DOHH2 (cell line): ENCODE measurements at regions not wholly inside any gene's neighbourhood (a gene's known extent, or its start where the extent isn't known, plus 50 kb on each side); places are given as distances from the start of the nearest gene placed in this dataset.

Source experiments
- H3F3A ChIP-seq: fragments of 200-600 bp; sonication (generic), shearing (Covaris generic); 2 replicates; pipeline ENCODE4 v1.6.0; 2016; ENCODE audit warnings: antibody characterized with exemption, mild to moderate bottlenecking; ENCODE audit not compliant: control insufficient read depth, insufficient read depth
- H3K27ac ChIP-seq: fragments of 200-600 bp; sonication (generic); 2 replicates; pipeline ENCODE4 v1.5.1; 2014; ENCODE audit warnings: low read depth, mild to moderate bottlenecking, low read length, moderate library complexity
- H3K27me3 ChIP-seq: fragments of 200-600 bp; sonication (generic); 2 replicates; pipeline ENCODE4 v1.6.1; 2014; ENCODE audit warnings: mild to moderate bottlenecking, low read length, mixed read lengths; ENCODE audit not compliant: control insufficient read depth
- H3K36me3 ChIP-seq: fragments of 200-600 bp; sonication (generic); 2 replicates; pipeline ENCODE4 v1.6.1; 2014; ENCODE audit warnings: mild to moderate bottlenecking, low read length, moderate library complexity, mixed read lengths; ENCODE audit not compliant: control insufficient read depth
- H3K4me1 ChIP-seq: fragments of 200-600 bp; sonication (generic); 2 replicates; pipeline ENCODE4 v1.6.1; 2014; ENCODE audit warnings: mild to moderate bottlenecking, low read length, mixed read lengths; ENCODE audit not compliant: control insufficient read depth
- H3K4me2 ChIP-seq: fragments of 200-600 bp; sonication (generic); 2 replicates; pipeline ENCODE4 v1.6.0; 2014; ENCODE audit warnings: mild to moderate bottlenecking, low read length, moderate library complexity
- H3K4me3 ChIP-seq: fragments of 200-600 bp; sonication (generic); 2 replicates; pipeline ENCODE4 v1.5.1; 2014; ENCODE audit warnings: mild to moderate bottlenecking, low read length, mixed read lengths
- H3K79me2 ChIP-seq: fragments of 200-600 bp; sonication (generic); 2 replicates; pipeline ENCODE4 v1.6.1; 2014; ENCODE audit warnings: mild to moderate bottlenecking, low read length, mixed read lengths; ENCODE audit not compliant: control insufficient read depth
- H3K9me2 ChIP-seq: fragments of 200-600 bp; sonication (generic); replicated peaks from 2 replicates; pipeline ENCODE4 v1.6.1; 2014; ENCODE audit warnings: mild to moderate bottlenecking, low read length, mixed read lengths; ENCODE audit not compliant: control insufficient read depth
- H3K9me3 ChIP-seq: fragments of 200-600 bp; sonication (generic); 2 replicates; pipeline ENCODE4 v1.6.1; 2014; ENCODE audit warnings: antibody characterized with exemption, low read length, mixed read lengths; ENCODE audit not compliant: control insufficient read depth, insufficient read depth
- H4K20me1 ChIP-seq: fragments of 200-600 bp; sonication (generic); 2 replicates; pipeline ENCODE4 v1.6.0; 2014; ENCODE audit warnings: low read depth, mild to moderate bottlenecking, antibody characterized with exemption, low read length, moderate library complexity; ENCODE audit not compliant: control insufficient read depth, insufficient read depth
- CTCF ChIP-seq: fragments of 200-600 bp; sonication (generic); IDR thresholded peaks from one replicate; pipeline ENCODE4 v1.5.1; 2014; ENCODE audit warnings: antibody characterized with exemption, mild to moderate bottlenecking, low read depth, low read length; ENCODE audit not compliant: poor library complexity, severe bottlenecking
- EZH2phosphoT487 ChIP-seq: fragments of 200-600 bp; sonication (generic); IDR thresholded peaks from 2 replicates; pipeline ENCODE4 v1.6.1; 2017; ENCODE audit warnings: borderline replicate concordance, mild to moderate bottlenecking, antibody characterized with exemption, low read length, moderate library complexity, mixed read lengths

- TF ChIP-seq CTCF: no peak
- no peak for TF ChIP-seq EZH2phosphoT487
- no peak overlapping the region for H3K4me3 ChIP-seq
- H3K27ac ChIP-seq: no peak overlapping the region
- no peaks in the 10 kb centered on the region for H3K9me3 ChIP-seq
- H3K36me3 ChIP-seq: no peaks in the 10 kb centered on the region
- no peak overlapping the region for H3K4me2 ChIP-seq
- H3K27me3 ChIP-seq: no peaks in the 10 kb centered on the region
- H4K20me1 ChIP-seq: no peaks in the 10 kb centered on the region
- no peaks in the 10 kb centered on the region for H3F3A ChIP-seq
- H3K9me2 ChIP-seq: no peaks in the 10 kb centered on the region
- H3K79me2 ChIP-seq: no peaks in the 10 kb centered on the region
- no peaks in the 10 kb centered on the region for H3K4me1 ChIP-seq
Measured at GRCh38 chr18:43665105-43665788, 388.0 kb upstream of the SYT4 start.

GRCh38 chr18:43668866-43669265, 391.6 kb upstream of the SYT4 start:
- Histone ChIP-seq H3K27me3 (no peaks in the 10 kb centered on the region), H3K79me2 (no peaks in the 10 kb centered on the region), H3F3A (no peaks in the 10 kb centered on the region), H3K36me3 (no peaks in the 10 kb centered on the region), H3K4me2 (no peak overlapping the region), H3K4me3 (no peak overlapping the region), H4K20me1 (no peaks in the 10 kb centered on the region), H3K27ac (no peak overlapping the region), H3K9me3 (no peaks in the 10 kb centered on the region), H3K9me2 (no peaks in the 10 kb centered on the region), H3K4me1 (no peaks in the 10 kb centered on the region)
- no peak for TF ChIP-seq EZH2phosphoT487
- no peak for TF ChIP-seq CTCF

GRCh38 chr18:43671431-43671830, 394.1 kb upstream of the SYT4 start:
- no peaks in the 10 kb centered on the region for H3K79me2 ChIP-seq
- H3K27ac ChIP-seq: no peak overlapping the region
- H4K20me1 ChIP-seq: no peaks in the 10 kb centered on the region
- H3K4me3 ChIP-seq: no peak overlapping the region
- H3K36me3 ChIP-seq: no peaks in the 10 kb centered on the region
- H3F3A ChIP-seq: no peaks in the 10 kb centered on the region
- no peaks in the 10 kb centered on the region for H3K4me1 ChIP-seq
- no peak overlapping the region for H3K4me2 ChIP-seq
- H3K27me3 ChIP-seq: no peaks in the 10 kb centered on the region
- H3K9me2 ChIP-seq: no peaks in the 10 kb centered on the region
- TF ChIP-seq EZH2phosphoT487: no peak
- no peak for TF ChIP-seq CTCF
- no peaks in the 10 kb centered on the region for H3K9me3 ChIP-seq
